Immature natural killer cell (primary cell): ENCODE measurements at regions not wholly inside any gene's neighbourhood (a gene's known extent, or its start where the extent isn't known, plus 50 kb on each side); places are given as distances from the start of the nearest gene placed in this dataset.

ENCODE experiments used
- DNase-seq, 3 donors: peaks; one replicate each; pipeline ENCODE4 v3.0.0; 2022; ENCODE audit warnings: mixed read lengths in 1 of 3
- H3K27ac Mint-ChIP-seq, 6 donors: one replicate each; pipeline ENCODE4 v1.8.0; 2020; ENCODE audit warnings: mixed read lengths in 6 of 6, mild to moderate bottlenecking in 5 of 6, inconsistent platforms in 4 of 6, moderate library complexity in 3 of 6
- H3K27me3 Mint-ChIP-seq, 3 donors: one replicate each; pipeline ENCODE4 v1.8.0; 2020 to 2021; ENCODE audit warnings: low read depth in 3 of 3, mild to moderate bottlenecking in 3 of 3, mixed read lengths in 3 of 3, moderate library complexity in 3 of 3, inconsistent platforms in 1 of 3
- H3K36me3 Mint-ChIP-seq, 3 donors: one replicate each; pipeline ENCODE4 v1.8.0; 2020; ENCODE audit warnings: mixed read lengths in 3 of 3, inconsistent platforms in 2 of 3, mild to moderate bottlenecking in 2 of 3
- H3K4me1 Mint-ChIP-seq, 2 donors: one replicate each; pipeline ENCODE4 v1.8.0; 2020; ENCODE audit warnings: inconsistent platforms in 2 of 2, mild to moderate bottlenecking in 2 of 2, mixed read lengths in 2 of 2, moderate library complexity in 1 of 2
- H3K4me3 Mint-ChIP-seq, 5 donors: one replicate each; pipeline ENCODE4 v1.8.0; 2020; ENCODE audit warnings: mild to moderate bottlenecking in 5 of 5, mixed read lengths in 5 of 5, inconsistent platforms in 3 of 5, moderate library complexity in 3 of 5
- H3K9me3 Mint-ChIP-seq, 6 donors: one replicate each; pipeline ENCODE4 v1.8.0; 2020; ENCODE audit warnings: mild to moderate bottlenecking in 6 of 6, mixed read lengths in 6 of 6, inconsistent platforms in 4 of 6, moderate library complexity in 3 of 6

- Mint-ChIP-seq H3K9me3 (no peaks in the 10 kb centered on the region), H3K36me3 (no peaks in the 10 kb centered on the region), H3K4me3 (no peak overlapping the region), H3K4me1 (no peaks in the 10 kb centered on the region), H3K27me3 (peaks cover 1 to 10% (median 5%) of the 10 kb centered on the region in 3 donors), H3K27ac (no peak overlapping the region)
- DNase-seq = no peak
Measured at GRCh38 chr22:27115816-27116256, 458.4 kb downstream of the MIAT start.

GRCh38 chr22:27116312-27117086 is 459.1 kb downstream of the MIAT start:
- H3K27me3 Mint-ChIP-seq = peaks cover 0 to 7% (median 5%) of the 10 kb centered on the region in 3 donors
- no peak overlapping the region for H3K27ac Mint-ChIP-seq
- H3K9me3 Mint-ChIP-seq = no peaks in the 10 kb centered on the region
- no peak overlapping the region for H3K4me3 Mint-ChIP-seq
- no peaks in the 10 kb centered on the region for H3K36me3 Mint-ChIP-seq
- DNase-seq = no peak
- no peaks in the 10 kb centered on the region for H3K4me1 Mint-ChIP-seq

GRCh38 chr22:27120036-27120435 is 462.6 kb downstream of the MIAT start:
- H3K4me1 Mint-ChIP-seq = no peaks in the 10 kb centered on the region
- H3K27me3 Mint-ChIP-seq = peaks cover 0 to 14% (median 2%) of the 10 kb centered on the region in 3 donors
- no peaks in the 10 kb centered on the region for H3K9me3 Mint-ChIP-seq
- H3K27ac Mint-ChIP-seq = no peak overlapping the region
- H3K36me3 Mint-ChIP-seq = no peaks in the 10 kb centered on the region
- no peak overlapping the region for H3K4me3 Mint-ChIP-seq
- DNase-seq = no peak

- Mint-ChIP-seq H3K27ac (no peak overlapping the region), H3K4me3 (no peak overlapping the region), H3K4me1 (no peaks in the 10 kb centered on the region), H3K36me3 (no peaks in the 10 kb centered on the region), H3K9me3 (peaks cover 0 to 2% (median 0%) of the 10 kb centered on the region in 6 donors), H3K27me3 (peaks cover 2 to 12% (median 3%) of the 10 kb centered on the region in 3 donors)
- DNase-seq = no peak
Measured at GRCh38 chr22:27122574-27122973, 465.2 kb downstream of the MIAT start.

GRCh38 chr22:27123880-27124279 is 466.5 kb downstream of the MIAT start:
- Mint-ChIP-seq H3K4me3 (no peak overlapping the region), H3K27ac (no peak overlapping the region), H3K36me3 (no peaks in the 10 kb centered on the region), H3K4me1 (no peaks in the 10 kb centered on the region), H3K27me3 (peaks cover 3 to 12% (median 4%) of the 10 kb centered on the region in 3 donors), H3K9me3 (peaks cover 0 to 2% (median 0%) of the 10 kb centered on the region in 6 donors)
- DNase-seq = no peak

- H3K27ac Mint-ChIP-seq = no peak overlapping the region
Measured at GRCh38 chr22:27124351-27124966, 467.1 kb downstream of the MIAT start.

GRCh38 chr22:27125539-27125938 is 468.2 kb downstream of the MIAT start:
- no peaks in the 10 kb centered on the region for H3K4me1 Mint-ChIP-seq
- no peak for DNase-seq
- peaks cover 0 to 2% (median 0%) of the 10 kb centered on the region in 6 donors for H3K9me3 Mint-ChIP-seq
- H3K4me3 Mint-ChIP-seq = no peak overlapping the region
- H3K27ac Mint-ChIP-seq = no peak overlapping the region
- H3K27me3 Mint-ChIP-seq = peaks cover 3 to 10% (median 4%) of the 10 kb centered on the region in 3 donors
- no peaks in the 10 kb centered on the region for H3K36me3 Mint-ChIP-seq

More at GRCh38 chr22:27124351-27124966, 467.1 kb downstream of the MIAT start:
- Mint-ChIP-seq H3K9me3 (peaks cover 0 to 2% (median 0%) of the 10 kb centered on the region in 6 donors), H3K4me3 (no peak overlapping the region), H3K4me1 (no peaks in the 10 kb centered on the region), H3K36me3 (no peaks in the 10 kb centered on the region), H3K27me3 (peaks cover 3 to 12% (median 4%) of the 10 kb centered on the region in 3 donors)
- DNase-seq = no peak

GRCh38 chr22:27127911-27128310 is 470.5 kb downstream of the MIAT start:
- Mint-ChIP-seq H3K27ac (no peak overlapping the region), H3K9me3 (peaks cover 0 to 2% (median 0%) of the 10 kb centered on the region in 6 donors), H3K27me3 (peaks cover 3 to 6% (median 4%) of the 10 kb centered on the region in 3 donors), H3K4me1 (no peaks in the 10 kb centered on the region), H3K36me3 (no peaks in the 10 kb centered on the region), H3K4me3 (no peak overlapping the region)
- DNase-seq = no peak

GRCh38 chr22:27128461-27129085 is 471.2 kb downstream of the MIAT start:
- H3K27me3 Mint-ChIP-seq = peaks cover 3 to 6% (median 4%) of the 10 kb centered on the region in 3 donors
- H3K27ac Mint-ChIP-seq = no peak overlapping the region
- no peaks in the 10 kb centered on the region for H3K36me3 Mint-ChIP-seq
- peaks cover 0 to 2% (median 0%) of the 10 kb centered on the region in 6 donors for H3K9me3 Mint-ChIP-seq
- no peak for DNase-seq
- no peaks in the 10 kb centered on the region for H3K4me1 Mint-ChIP-seq
- no peak overlapping the region for H3K4me3 Mint-ChIP-seq

GRCh38 chr22:27129266-27129665 is 471.9 kb downstream of the MIAT start:
- no peak overlapping the region for H3K4me3 Mint-ChIP-seq
- no peaks in the 10 kb centered on the region for H3K4me1 Mint-ChIP-seq
- no peak overlapping the region for H3K27ac Mint-ChIP-seq
- no peak for DNase-seq
- H3K27me3 Mint-ChIP-seq = peaks cover 2 to 4% (median 3%) of the 10 kb centered on the region in 3 donors
- H3K9me3 Mint-ChIP-seq = peaks cover 0 to 2% (median 0%) of the 10 kb centered on the region in 6 donors
- H3K36me3 Mint-ChIP-seq = no peaks in the 10 kb centered on the region

GRCh38 chr22:27130906-27131305 is 473.5 kb downstream of the MIAT start:
- H3K27ac Mint-ChIP-seq = no peak overlapping the region
- H3K27me3 Mint-ChIP-seq = peaks cover 2 to 8% (median 3%) of the 10 kb centered on the region in 3 donors
- no peaks in the 10 kb centered on the region for H3K36me3 Mint-ChIP-seq
- no peaks in the 10 kb centered on the region for H3K9me3 Mint-ChIP-seq
- no peak overlapping the region for H3K4me3 Mint-ChIP-seq
- DNase-seq = no peak
- no peaks in the 10 kb centered on the region for H3K4me1 Mint-ChIP-seq

- Mint-ChIP-seq H3K27me3 (peaks cover 2 to 8% (median 3%) of the 10 kb centered on the region in 3 donors), H3K9me3 (no peaks in the 10 kb centered on the region), H3K4me1 (no peaks in the 10 kb centered on the region), H3K36me3 (no peaks in the 10 kb centered on the region), H3K4me3 (no peak overlapping the region), H3K27ac (no peak overlapping the region)
- no peak for DNase-seq
Measured at GRCh38 chr22:27131346-27131745, 474.0 kb downstream of the MIAT start.

- Mint-ChIP-seq H3K27me3 (peaks cover 0 to 6% (median 2%) of the 10 kb centered on the region in 3 donors), H3K27ac (no peak overlapping the region), H3K4me1 (no peaks in the 10 kb centered on the region), H3K9me3 (no peaks in the 10 kb centered on the region), H3K4me3 (no peak overlapping the region), H3K36me3 (no peaks in the 10 kb centered on the region)
- no peak for DNase-seq
Measured at GRCh38 chr22:27132400-27132799, 475.0 kb downstream of the MIAT start.

- Mint-ChIP-seq H3K36me3 (no peaks in the 10 kb centered on the region), H3K9me3 (no peaks in the 10 kb centered on the region), H3K27ac (no peak overlapping the region), H3K4me1 (no peaks in the 10 kb centered on the region), H3K4me3 (no peak overlapping the region), H3K27me3 (peaks cover 0 to 6% (median 2%) of the 10 kb centered on the region in 3 donors)
- DNase-seq = no peak
Measured at GRCh38 chr22:27133019-27133431, 475.6 kb downstream of the MIAT start.
